ENCODE measurements at regions not wholly inside any gene's neighbourhood (a gene's known extent, or its start where the extent isn't known, plus 50 kb on each side); places are given as distances from the start of the nearest gene placed in this dataset.

DNA sequence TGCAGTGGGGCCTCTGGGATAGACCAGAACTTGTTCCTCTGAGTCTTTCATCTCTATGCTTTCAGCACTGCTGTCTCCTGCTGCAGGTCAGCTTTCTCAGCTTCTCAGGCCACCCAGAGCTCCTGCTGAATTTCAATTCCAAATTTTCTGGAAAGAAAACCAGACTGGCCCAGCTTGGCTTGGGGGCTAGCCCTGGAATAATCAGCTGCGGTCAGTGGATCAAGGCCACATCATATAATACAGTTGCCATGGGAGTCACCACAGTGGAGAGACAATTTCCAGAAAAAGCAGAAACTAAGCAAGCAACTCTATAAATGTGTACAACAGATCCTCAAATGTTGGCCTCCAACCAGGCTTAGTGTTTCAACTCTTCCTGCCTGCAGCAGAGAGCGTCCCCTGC is 91.1 kb upstream of the SLC24A5 start:
- no peaks in the 10 kb centered on the region for H3K4me1 ChIP-seq (ENCODE audit: control insufficient read depth in 1 of 2, insufficient read depth in 2 of 2, low read length in 2 of 2)
- WGBS (ENCODE audit: insufficient coverage): 87% methylated on average over 2 of the region's 2 CpGs
- no peaks in the 10 kb centered on the region for H4K20me1 ChIP-seq (ENCODE audit: insufficient read depth, low read length)
- no peaks in the 10 kb centered on the region for H3K9me3 ChIP-seq (replicated peaks in 1 of 2; ENCODE audit: control insufficient read depth in 1 of 2, insufficient read depth in 1 of 2, low read length in 2 of 2)
- no peak overlapping the region for H3K4me3 ChIP-seq (replicated peaks in 1 of 3; ENCODE audit: low read depth in 2 of 3, low read length in 3 of 3)
- Mint-ChIP-seq H3K4me1 (no peaks in the 10 kb centered on the region), H3K36me3 (no peaks in the 10 kb centered on the region), H3K27ac (no peak overlapping the region), H3K27me3 (ENCODE audit: low read depth in 3 of 3) (peaks cover 6 to 17% (median 11%) of the 10 kb centered on the region in 3 donors), H3K9me3 (peaks cover 0 to 5% (median 0%) of the 10 kb centered on the region in 7 donors), H3K4me3 (no peak overlapping the region)
- DNase-seq: no peak
- H3K9ac ChIP-seq (ENCODE audit: insufficient read depth, low read length, poor library complexity, severe bottlenecking): no peak overlapping the region
- TF ChIP-seq, protein P1, sequence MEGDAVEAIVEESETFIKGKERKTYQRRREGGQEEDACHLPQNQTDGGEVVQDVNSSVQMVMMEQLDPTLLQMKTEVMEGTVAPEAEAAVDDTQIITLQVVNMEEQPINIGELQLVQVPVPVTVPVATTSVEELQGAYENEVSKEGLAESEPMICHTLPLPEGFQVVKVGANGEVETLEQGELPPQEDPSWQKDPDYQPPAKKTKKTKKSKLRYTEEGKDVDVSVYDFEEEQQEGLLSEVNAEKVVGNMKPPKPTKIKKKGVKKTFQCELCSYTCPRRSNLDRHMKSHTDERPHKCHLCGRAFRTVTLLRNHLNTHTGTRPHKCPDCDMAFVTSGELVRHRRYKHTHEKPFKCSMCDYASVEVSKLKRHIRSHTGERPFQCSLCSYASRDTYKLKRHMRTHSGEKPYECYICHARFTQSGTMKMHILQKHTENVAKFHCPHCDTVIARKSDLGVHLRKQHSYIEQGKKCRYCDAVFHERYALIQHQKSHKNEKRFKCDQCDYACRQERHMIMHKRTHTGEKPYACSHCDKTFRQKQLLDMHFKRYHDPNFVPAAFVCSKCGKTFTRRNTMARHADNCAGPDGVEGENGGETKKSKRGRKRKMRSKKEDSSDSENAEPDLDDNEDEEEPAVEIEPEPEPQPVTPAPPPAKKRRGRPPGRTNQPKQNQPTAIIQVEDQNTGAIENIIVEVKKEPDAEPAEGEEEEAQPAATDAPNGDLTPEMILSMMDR (IDR thresholded peaks at IDR 0.05): no peak
- H3K27ac ChIP-seq (ENCODE audit: low read depth in 1 of 2, low read length in 2 of 2): no peak overlapping the region
- H3K27me3 ChIP-seq (ENCODE audit: control insufficient read depth in 2 of 2, insufficient read depth in 2 of 2, low read length in 2 of 2): no peaks in the 10 kb centered on the region
- H3K36me3 ChIP-seq (replicated peaks in 1 of 2; ENCODE audit: control insufficient read depth in 1 of 2, insufficient read depth in 2 of 2, low read length in 2 of 2): no peaks in the 10 kb centered on the region
- H3K79me2 ChIP-seq (ENCODE audit: insufficient read depth, low read length): no peaks in the 10 kb centered on the region
- intact Hi-C loops (cut with micrococcal nuclease): no loop called here
- no peak overlapping the region for H3K4me2 ChIP-seq (replicated peaks; ENCODE audit: extremely low read depth, low read length, poor library complexity, severe bottlenecking)
- no peak overlapping the region for H2AFZ ChIP-seq (ENCODE audit: insufficient read depth, low read depth, low read length, poor library complexity, severe bottlenecking)

GRCh38 chr15:48031466-48031865 is 89.3 kb upstream of the SLC24A5 start:
- Histone ChIP-seq H4K20me1 (ENCODE audit: insufficient read depth, low read length) (no peaks in the 10 kb centered on the region), H3K27ac (ENCODE audit: low read depth in 1 of 2, low read length in 2 of 2) (no peak overlapping the region), H2AFZ (ENCODE audit: insufficient read depth, low read depth, low read length, poor library complexity, severe bottlenecking) (no peak overlapping the region), H3K4me1 (ENCODE audit: control insufficient read depth in 1 of 2, insufficient read depth in 2 of 2, low read length in 2 of 2) (no peaks in the 10 kb centered on the region), H3K9ac (ENCODE audit: insufficient read depth, low read length, poor library complexity, severe bottlenecking) (no peak overlapping the region), H3K79me2 (ENCODE audit: insufficient read depth, low read length) (no peaks in the 10 kb centered on the region), H3K36me3 (replicated peaks in 1 of 2; ENCODE audit: control insufficient read depth in 1 of 2, insufficient read depth in 2 of 2, low read length in 2 of 2) (no peaks in the 10 kb centered on the region), H3K4me2 (replicated peaks; ENCODE audit: extremely low read depth, low read length, poor library complexity, severe bottlenecking) (no peak overlapping the region), H3K4me3 (replicated peaks in 1 of 3; ENCODE audit: low read depth in 2 of 3, low read length in 3 of 3) (no peak overlapping the region), H3K27me3 (ENCODE audit: control insufficient read depth in 2 of 2, insufficient read depth in 2 of 2, low read length in 2 of 2) (no peaks in the 10 kb centered on the region), H3K9me3 (replicated peaks in 1 of 2; ENCODE audit: control insufficient read depth in 1 of 2, insufficient read depth in 1 of 2, low read length in 2 of 2) (no peaks in the 10 kb centered on the region)
- H3K36me3 Mint-ChIP-seq: no peaks in the 10 kb centered on the region
- H3K27ac Mint-ChIP-seq: no peak overlapping the region
- no peaks in the 10 kb centered on the region for H3K4me1 Mint-ChIP-seq
- TF ChIP-seq, protein P1 (IDR thresholded peaks at IDR 0.05): no peak
- H3K4me3 Mint-ChIP-seq: no peak overlapping the region
- WGBS (ENCODE audit: insufficient coverage): no CpG with 5 or more reads among the region's 1 CpG
- peaks cover 9 to 14% (median 10%) of the 10 kb centered on the region in 3 donors for H3K27me3 Mint-ChIP-seq (ENCODE audit: low read depth in 3 of 3)
- no peak for DNase-seq
- peaks cover 0 to 5% (median 0%) of the 10 kb centered on the region in 7 donors for H3K9me3 Mint-ChIP-seq
- intact Hi-C loops (cut with micrococcal nuclease): no loop called here

Measured in CD14-positive monocyte (primary cell).